ENCODE measurements at regions not wholly inside any gene's neighbourhood (a gene's known extent, or its start where the extent isn't known, plus 50 kb on each side); places are given as distances from the start of the nearest gene placed in this dataset.

- no peak for TF ChIP-seq EZH2 (IDR thresholded peaks at IDR 0.05)
- no peak for TF ChIP-seq POLR2AphosphoS5 (IDR thresholded peaks at IDR 0.05; ENCODE audit: borderline replicate concordance, low read depth, low read length)
- TF ChIP-seq FOXP2 (optimal IDR thresholded peaks at IDR 0.05; ENCODE audit: control extremely low read depth, extremely low read length, insufficient read depth): no peak
Observed at GRCh38 chr1:101683561-101683960, 313.2 kb downstream of the OLFM3 start.
